ENCODE measurements at regions not wholly inside any gene's neighbourhood (a gene's known extent, or its start where the extent isn't known, plus 50 kb on each side); places are given as distances from the start of the nearest gene placed in this dataset.

- peaks cover 52% of the 10 kb centered on the region for H3K4me1 ChIP-seq
- H3K27ac ChIP-seq: peak overlapping the region; percentile 78
Measured at GRCh38 chr6:105795366-105795765, 290.8 kb upstream of the PRDM1 start.

GRCh38 chr6:105794870-105795269, 291.3 kb upstream of the PRDM1 start:
- no peaks in the 10 kb centered on the region for H3K27me3 ChIP-seq (ENCODE audit: insufficient read depth in 3 of 3, low read length in 2 of 3)
- intact Hi-C loops (cut with DNase I): loop anchor here in 1 of 2 donors (5.0 to 10.0 kb wide), 2 partner anchors 200 to 292 kb away; partner anchors contain the start of gene PRDM1
- no peak overlapping the region for H3K4me3 ChIP-seq
- no peaks in the 10 kb centered on the region for H3K9me3 ChIP-seq
- H3K4me1 ChIP-seq: peaks cover 52% of the 10 kb centered on the region
- 42 to 66% (median 52%) methylated on average over 5 of the region's 5 CpGs for WGBS, 3 donors
- no peaks in the 10 kb centered on the region for H3K36me3 ChIP-seq (ENCODE audit: insufficient read depth in 1 of 2, low read depth in 1 of 2)
- no peak for TF ChIP-seq CTCF (IDR thresholded peaks at IDR 0.05)
- peak overlapping the region; percentile 78 for H3K27ac ChIP-seq
- DNase-seq (no peak), ATAC-seq (no peak)

More at GRCh38 chr6:105795366-105795765, 290.8 kb upstream of the PRDM1 start:
- Histone ChIP-seq H3K9me3 (no peaks in the 10 kb centered on the region), H3K36me3 (ENCODE audit: insufficient read depth in 1 of 2, low read depth in 1 of 2) (no peaks in the 10 kb centered on the region), H3K4me3 (no peak overlapping the region), H3K27me3 (ENCODE audit: insufficient read depth in 3 of 3, low read length in 2 of 3) (no peaks in the 10 kb centered on the region)
- no peak for ATAC-seq
- TF ChIP-seq CTCF (IDR thresholded peaks at IDR 0.05): no peak
- intact Hi-C loops (cut with DNase I): loop anchor here in 1 of 2 donors (10.0 kb wide), 1 partner anchor 199 kb away; no protein-coding TSS in a partner anchor
- DNase-seq: no peak

- Histone ChIP-seq H3K4me1 (peaks cover 51% of the 10 kb centered on the region), H3K9me3 (no peaks in the 10 kb centered on the region), H3K27ac (peak overlapping the region; percentile 78), H3K4me3 (no peak overlapping the region), H3K27me3 (ENCODE audit: insufficient read depth in 3 of 3, low read length in 2 of 3) (no peaks in the 10 kb centered on the region), H3K36me3 (ENCODE audit: insufficient read depth in 1 of 2, low read depth in 1 of 2) (no peaks in the 10 kb centered on the region)
- peak; percentile 70 to 85 for DNase-seq
- WGBS, 3 donors: 11 to 26% (median 20%) methylated on average over 5 of the region's 5 CpGs
- peak; percentile 85 to 92 (median 87) for ATAC-seq
- TF ChIP-seq CTCF (IDR thresholded peaks at IDR 0.05): no peak
- intact Hi-C loops (cut with DNase I): loop anchor here in 1 of 2 donors (5.0 to 10.0 kb wide), 2 partner anchors 201 to 293 kb away; partner anchors contain the start of gene PRDM1
Measured at GRCh38 chr6:105794239-105794638, 291.9 kb upstream of the PRDM1 start.

- H3K27me3 ChIP-seq (ENCODE audit: insufficient read depth in 3 of 3, low read length in 2 of 3): no peaks in the 10 kb centered on the region
- no peak overlapping the region for H3K4me3 ChIP-seq
- WGBS, 3 donors: 39 to 53% (median 40%) methylated on average over 4 of the region's 4 CpGs
- DNase-seq: no peak
- H3K4me1 ChIP-seq: peaks cover 40% of the 10 kb centered on the region
- no peaks in the 10 kb centered on the region for H3K9me3 ChIP-seq
- TF ChIP-seq CTCF (IDR thresholded peaks at IDR 0.05): peak; percentile 15
- H3K36me3 ChIP-seq (ENCODE audit: insufficient read depth in 1 of 2, low read depth in 1 of 2): no peaks in the 10 kb centered on the region
- no peak for ATAC-seq
- intact Hi-C loops (cut with DNase I): loop anchor here in 1 of 2 donors (5.0 to 10.0 kb wide), 2 partner anchors 202 to 294 kb away; partner anchors contain the start of gene PRDM1
- peak overlapping the region; percentile 78 for H3K27ac ChIP-seq
Measured at GRCh38 chr6:105793130-105793529, 293.0 kb upstream of the PRDM1 start.

Data from psoas muscle (tissue), 7 donors.